ENCODE measurements at regions not wholly inside any gene's neighbourhood (a gene's known extent, or its start where the extent isn't known, plus 50 kb on each side); places are given as distances from the start of the nearest gene placed in this dataset.

GRCh38 chr6:40955178-40955545 lies 83.9 kb downstream of the UNC5CL start:
- TF ChIP-seq CTCF (conservative IDR thresholded peaks at IDR 0.05 in 1 of 2, IDR thresholded peaks at IDR 0.05 in 1 of 2; ENCODE audit: extremely low read depth in 1 of 2, insufficient read depth in 1 of 2, low read depth in 1 of 2, low read length in 2 of 2), result no peak
- TF ChIP-seq EZH2 (IDR thresholded peaks at IDR 0.05; ENCODE audit: borderline replicate concordance, low read length), result no peak

All from mammary epithelial cell (primary cell).